Spleen (tissue), 7 donors: ENCODE measurements at regions not wholly inside any gene's neighbourhood (a gene's known extent, or its start where the extent isn't known, plus 50 kb on each side); places are given as distances from the start of the nearest gene placed in this dataset.

Source experiments
- CTCF ChIP-seq, 11 experiments: fragments of 200-600 bp in 7 of 11; fragments of 450-650 bp in 4 of 11; sonication (generic) in 4 of 11; IDR thresholded peaks in 8 of 11; conservative IDR thresholded peaks in 3 of 11; 1 replicate in 7 of 11; 2 replicates in 4 of 11; pipeline versions ENCODE4 v1.4.0 to v1.8.0; 2016 to 2021; ENCODE audit warnings: antibody characterized with exemption in 11 of 11, inconsistent platforms in 4 of 11, mild to moderate bottlenecking in 1 of 11
- POLR2AphosphoS5 ChIP-seq, 3 donors: sonication (generic); formaldehyde crosslinking; IDR thresholded peaks; one replicate each; pipeline ENCODE4 v1.5.1; 2017; ENCODE audit warnings: antibody characterized with exemption in 3 of 3
- donor health status: DM: no; HTN: no; CAD: no; lungs with moderate emphysema.
- donor health status: DM: no; HTN: no; CAD: no.
- donor health status: DM: no; HTN: no; CAD: no.

- no peak for TF ChIP-seq CTCF (IDR thresholded peaks at IDR 0.05 in 8 of 11, conservative IDR thresholded peaks at IDR 0.05 in 3 of 11)
- TF ChIP-seq POLR2AphosphoS5 (IDR thresholded peaks at IDR 0.05): no peak
Measured at GRCh38 chr12:131363841-131364495, 346.9 kb upstream of the SFSWAP start.
